OCI-LY7 (cell line): ENCODE measurements at regions not wholly inside any gene's neighbourhood (a gene's known extent, or its start where the extent isn't known, plus 50 kb on each side); places are given as distances from the start of the nearest gene placed in this dataset.

Experiments used
- BruUV-seq: library from RNA; stranded (reverse); fragments of 400-500 nt; replicated peaks from 2 replicates; lab custom pipeline; 2021; lab: Mats Ljungman, UMichigan
- CTCF ChIA-PET: fragments of 300-600 bp; sonication (Branson Sonifier 250); formaldehyde crosslinking; loops from one replicate; lab custom pipeline; 2022; ENCODE audit warnings: antibody characterized with exemption; ENCODE audit not compliant: unreplicated experiment; lab: Charles Lee
- POLR2A ChIA-PET: fragments of 300-600 bp; sonication (Branson Sonifier 250); formaldehyde crosslinking; loops from one replicate; lab custom pipeline; 2022; ENCODE audit warnings: antibody characterized with exemption; lab: Charles Lee
- DNase-seq: peaks from one replicate; pipeline ENCODE4 v3.0.0-alpha.2; 2015; ENCODE audit warnings: low spot score
- H2AFZ ChIP-seq: fragments of 200-600 bp; sonication (generic), shearing (Covaris generic); 2 replicates; pipeline ENCODE4 v1.6.1; 2014; ENCODE audit warnings: mild to moderate bottlenecking, antibody characterized with exemption, low read length, moderate library complexity
- H3K27ac ChIP-seq: fragments of 200-600 bp; sonication (generic); 2 replicates; pipeline ENCODE4 v1.5.1; 2014; ENCODE audit warnings: mixed run types, low read depth, mild to moderate bottlenecking, moderate library complexity, low read length, inconsistent platforms; ENCODE audit not compliant: poor library complexity, severe bottlenecking
- H3K36me3 ChIP-seq: fragments of 200-600 bp; sonication (generic); 2 replicates; pipeline ENCODE4 v1.6.1; 2014; ENCODE audit warnings: mild to moderate bottlenecking, antibody characterized with exemption, low read length, moderate library complexity, mixed read lengths; ENCODE audit not compliant: insufficient read depth
- H3K4me1 ChIP-seq: fragments of 200-600 bp; sonication (generic); 2 replicates; pipeline ENCODE4 v1.5.1; 2014; ENCODE audit warnings: mild to moderate bottlenecking, low read length; ENCODE audit not compliant: insufficient read depth, poor library complexity, severe bottlenecking
- H3K4me2 ChIP-seq: fragments of 200-600 bp; sonication (generic); 2 replicates; pipeline ENCODE4 v1.6.1; 2014; ENCODE audit warnings: mild to moderate bottlenecking, low read length
- H3K4me3 ChIP-seq: fragments of 200-600 bp; sonication (generic); 2 replicates; pipeline ENCODE4 v1.5.1; 2014; ENCODE audit warnings: mild to moderate bottlenecking, low read depth, low read length; ENCODE audit not compliant: poor library complexity, severe bottlenecking
- H3K79me2 ChIP-seq: fragments of 200-600 bp; sonication (generic); 2 replicates; pipeline ENCODE4 v1.6.1; 2016; ENCODE audit warnings: low read depth, mild to moderate bottlenecking, low read length, moderate library complexity, mixed read lengths; ENCODE audit not compliant: insufficient read depth
- H3K9me2 ChIP-seq: fragments of 200-600 bp; sonication (generic); 2 replicates; pipeline ENCODE4 v1.6.1; 2016; ENCODE audit warnings: mild to moderate bottlenecking, low read length, mixed read lengths; ENCODE audit not compliant: insufficient read depth
- H3K9me3 ChIP-seq: fragments of 200-600 bp; sonication (generic); 2 replicates; pipeline ENCODE4 v1.6.1; 2014; ENCODE audit warnings: mild to moderate bottlenecking, mixed run types, low read length, mixed read lengths
- H4K20me1 ChIP-seq: fragments of 200-600 bp; sonication (generic); 2 replicates; pipeline ENCODE4 v1.6.1; 2014; ENCODE audit warnings: mild to moderate bottlenecking, antibody characterized with exemption, low read length, moderate library complexity, mixed read lengths; ENCODE audit not compliant: insufficient read depth
- CTCF ChIP-seq: fragments of 200-600 bp; sonication (generic); conservative IDR thresholded peaks from 2 replicates; pipeline ENCODE4 v1.5.1; 2014; ENCODE audit warnings: mild to moderate bottlenecking, antibody characterized with exemption, low read length, moderate library complexity, mixed read lengths
- EZH2phosphoT487 ChIP-seq: fragments of 200-600 bp; sonication (generic); IDR thresholded peaks from 2 replicates; pipeline ENCODE4 v1.6.1; 2018; ENCODE audit warnings: low read depth, borderline replicate concordance, mild to moderate bottlenecking, mixed run types, antibody characterized with exemption, low read length, moderate library complexity, mixed read lengths
- intact Hi-C: fragments of 100-400 bp; cut with micrococcal nuclease; formaldehyde crosslinking; loops from one replicate; pipeline ENCODE4 v1.10.0; 2022; ENCODE audit not compliant: unreplicated experiment

- ChIA-PET CTCF (no interaction called here), POLR2A (no interaction called here)
- H3K4me2 ChIP-seq: no peak overlapping the region
- H3K4me3 ChIP-seq: no peak overlapping the region
- H3K4me1 ChIP-seq: no peaks in the 10 kb centered on the region
- H3K27ac ChIP-seq: no peak overlapping the region
- no peaks in the 10 kb centered on the region for H3K36me3 ChIP-seq
- TF ChIP-seq CTCF (no peak), EZH2phosphoT487 (no peak)
- no peaks in the 10 kb centered on the region for H3K9me3 ChIP-seq
- DNase-seq: no peak
- H3K79me2 ChIP-seq: no peaks in the 10 kb centered on the region
- no TSS peak for BruUV-seq
- H2AFZ ChIP-seq: no peak overlapping the region
- intact Hi-C loops: no loop called here
- no peaks in the 10 kb centered on the region for H3K9me2 ChIP-seq
- H4K20me1 ChIP-seq: no peaks in the 10 kb centered on the region
Observed at GRCh38 chr4:125390126-125390525, 75.4 kb downstream of the FAT4 start.

- Histone ChIP-seq H3K4me2 (no peak overlapping the region), H3K79me2 (no peaks in the 10 kb centered on the region), H3K4me3 (no peak overlapping the region), H3K36me3 (no peaks in the 10 kb centered on the region), H3K9me2 (no peaks in the 10 kb centered on the region), H3K9me3 (no peaks in the 10 kb centered on the region), H4K20me1 (no peaks in the 10 kb centered on the region), H3K4me1 (no peaks in the 10 kb centered on the region), H3K27ac (no peak overlapping the region), H2AFZ (no peak overlapping the region)
- TF ChIP-seq CTCF: no peak
- TF ChIP-seq EZH2phosphoT487: no peak
- no TSS peak for BruUV-seq
- no peak for DNase-seq
- ChIA-PET CTCF (no interaction called here), POLR2A (no interaction called here)
- intact Hi-C loops: no loop called here
Observed at GRCh38 chr4:125390727-125391126, 76.0 kb downstream of the FAT4 start.

GRCh38 chr4:125392694-125393093 lies 77.9 kb downstream of the FAT4 start:
- Histone ChIP-seq H3K27ac (no peak overlapping the region), H3K9me2 (no peaks in the 10 kb centered on the region), H3K79me2 (no peaks in the 10 kb centered on the region), H3K4me2 (no peak overlapping the region), H3K4me1 (no peaks in the 10 kb centered on the region), H2AFZ (no peak overlapping the region), H3K9me3 (no peaks in the 10 kb centered on the region), H3K4me3 (no peak overlapping the region), H4K20me1 (no peaks in the 10 kb centered on the region), H3K36me3 (no peaks in the 10 kb centered on the region)
- no TSS peak for BruUV-seq
- POLR2A ChIA-PET: interaction anchor here (0.6 kb wide), 1 partner anchor 10 kb away, joined by 3 read pairs; no protein-coding TSS in a partner anchor
- DNase-seq: no peak
- CTCF ChIA-PET: no interaction called here
- TF ChIP-seq CTCF (no peak), EZH2phosphoT487 (no peak)
- intact Hi-C loops: no loop called here
